ENCODE measurements at regions not wholly inside any gene's neighbourhood (a gene's known extent, or its start where the extent isn't known, plus 50 kb on each side); places are given as distances from the start of the nearest gene placed in this dataset.
"Not testable (repeated sequence)": the region's sequence is repeated elsewhere in the genome, so short reads cannot be mapped to it uniquely, and the experiment has no call there.

- TF ChIP-seq NFE2L1 (CRISPR knock-in tag; IDR thresholded peaks at IDR 0.05); E2F4 (CRISPR knock-in tag; IDR thresholded peaks at IDR 0.05; ENCODE audit: borderline replicate concordance, low read depth); FOXJ3 (CRISPR knock-in tag; IDR thresholded peaks at IDR 0.05; ENCODE audit: borderline replicate concordance); FOXP1 (CRISPR knock-in tag; IDR thresholded peaks at IDR 0.05; ENCODE audit: borderline replicate concordance); ZNF416 (CRISPR knock-in tag; IDR thresholded peaks at IDR 0.05): not testable (repeated sequence)
- TF ChIP-seq, protein P1, sequence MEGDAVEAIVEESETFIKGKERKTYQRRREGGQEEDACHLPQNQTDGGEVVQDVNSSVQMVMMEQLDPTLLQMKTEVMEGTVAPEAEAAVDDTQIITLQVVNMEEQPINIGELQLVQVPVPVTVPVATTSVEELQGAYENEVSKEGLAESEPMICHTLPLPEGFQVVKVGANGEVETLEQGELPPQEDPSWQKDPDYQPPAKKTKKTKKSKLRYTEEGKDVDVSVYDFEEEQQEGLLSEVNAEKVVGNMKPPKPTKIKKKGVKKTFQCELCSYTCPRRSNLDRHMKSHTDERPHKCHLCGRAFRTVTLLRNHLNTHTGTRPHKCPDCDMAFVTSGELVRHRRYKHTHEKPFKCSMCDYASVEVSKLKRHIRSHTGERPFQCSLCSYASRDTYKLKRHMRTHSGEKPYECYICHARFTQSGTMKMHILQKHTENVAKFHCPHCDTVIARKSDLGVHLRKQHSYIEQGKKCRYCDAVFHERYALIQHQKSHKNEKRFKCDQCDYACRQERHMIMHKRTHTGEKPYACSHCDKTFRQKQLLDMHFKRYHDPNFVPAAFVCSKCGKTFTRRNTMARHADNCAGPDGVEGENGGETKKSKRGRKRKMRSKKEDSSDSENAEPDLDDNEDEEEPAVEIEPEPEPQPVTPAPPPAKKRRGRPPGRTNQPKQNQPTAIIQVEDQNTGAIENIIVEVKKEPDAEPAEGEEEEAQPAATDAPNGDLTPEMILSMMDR (IDR thresholded peaks at IDR 0.05) = not testable (repeated sequence)
Measured at GRCh38 chr18:15003636-15004269, 255.8 kb downstream of the ANKRD30B start.

Data from WTC11 (cell line).